SK-N-SH treated with all-trans-retinoic acid at 6 μM for 48 hours (cell line): ENCODE measurements at regions not wholly inside any gene's neighbourhood (a gene's known extent, or its start where the extent isn't known, plus 50 kb on each side); places are given as distances from the start of the nearest gene placed in this dataset.

Experiments used
- ARNTL ChIP-seq: fragments of 450-650 bp; formaldehyde crosslinking; IDR thresholded peaks from 2 replicates; pipeline ENCODE4 v1.5.0; 2020; ENCODE audit warnings: low read depth, mild to moderate bottlenecking, moderate library complexity, borderline replicate concordance
- CREB5 ChIP-seq: fragments of 250-450 bp; sonication (Bioruptor Pico); IDR thresholded peaks from 2 replicates; pipeline ENCODE4 v1.5.1; 2020; ENCODE audit warnings: low read depth, mild to moderate bottlenecking, moderate library complexity
- ESRRG ChIP-seq: fragments of 250-450 bp; sonication (Bioruptor Pico); IDR thresholded peaks from 2 replicates; pipeline ENCODE4 v1.6.1; 2021; ENCODE audit warnings: mild to moderate bottlenecking
- PATZ1 ChIP-seq: fragments of 250-450 bp; sonication (Bioruptor Pico); IDR thresholded peaks from 2 replicates; pipeline ENCODE4 v1.8.0; 2020; ENCODE audit warnings: mild to moderate bottlenecking, moderate library complexity, borderline replicate concordance
- RARB ChIP-seq: fragments of 250-450 bp; sonication (Bioruptor Pico); IDR thresholded peaks from 2 replicates; pipeline ENCODE4 v1.8.0; 2021; ENCODE audit warnings: mild to moderate bottlenecking, moderate library complexity
- SNAI2 ChIP-seq: fragments of 250-450 bp; sonication (Bioruptor Pico); IDR thresholded peaks from 2 replicates; pipeline ENCODE4 v1.5.0; 2020; ENCODE audit warnings: mild to moderate bottlenecking, moderate library complexity
- TCF4 ChIP-seq: fragments of 250-450 bp; sonication (Bioruptor Pico); IDR thresholded peaks from 2 replicates; pipeline ENCODE4 v1.8.0; 2021; ENCODE audit warnings: mild to moderate bottlenecking, moderate library complexity, borderline replicate concordance
- TSHZ2 ChIP-seq: fragments of 250-450 bp; sonication (Bioruptor Pico); IDR thresholded peaks from 2 replicates; pipeline ENCODE4 v1.5.0; 2020; ENCODE audit warnings: mild to moderate bottlenecking, moderate library complexity
- ZFP3 ChIP-seq: fragments of 250-450 bp; sonication (Bioruptor Pico); IDR thresholded peaks from 2 replicates; pipeline ENCODE4 v1.5.0; 2020; ENCODE audit warnings: mild to moderate bottlenecking, moderate library complexity
- ZFP30 ChIP-seq: fragments of 450-650 bp; formaldehyde crosslinking; IDR thresholded peaks from 2 replicates; pipeline ENCODE4 v1.5.0; 2022; ENCODE audit warnings: mild to moderate bottlenecking, moderate library complexity
- ZNF565 ChIP-seq: fragments of 450-650 bp; formaldehyde crosslinking; conservative IDR thresholded peaks from 2 replicates; pipeline ENCODE4 v1.5.0; 2020; ENCODE audit warnings: low read depth, mild to moderate bottlenecking, moderate library complexity
- ZNF8 ChIP-seq: fragments of 450-650 bp; formaldehyde crosslinking; IDR thresholded peaks from 2 replicates; pipeline ENCODE4 v1.5.0; 2020; ENCODE audit warnings: mild to moderate bottlenecking, moderate library complexity

- TF ChIP-seq TCF4 (CRISPR knock-in tag) (no peak), CREB5 (CRISPR knock-in tag) (no peak), RARB (CRISPR knock-in tag) (no peak), ARNTL (CRISPR knock-in tag) (no peak), PATZ1 (CRISPR knock-in tag) (no peak), ZNF8 (no peak), TSHZ2 (CRISPR knock-in tag) (no peak), ESRRG (no peak), ZNF565 (CRISPR knock-in tag) (no peak), ZFP30 (CRISPR knock-in tag) (no peak), SNAI2 (CRISPR knock-in tag) (no peak), ZFP3 (CRISPR knock-in tag) (no peak)
These were observed 1329.9 kb upstream of the GOT2 start for GRCh38 chr16:60064026-60064425.
